ENCODE measurements at regions not wholly inside any gene's neighbourhood (a gene's known extent, or its start where the extent isn't known, plus 50 kb on each side); places are given as distances from the start of the nearest gene placed in this dataset.
"Not testable (repeated sequence)": the region's sequence is repeated elsewhere in the genome, so short reads cannot be mapped to it uniquely, and the experiment has no call there.

DNA sequence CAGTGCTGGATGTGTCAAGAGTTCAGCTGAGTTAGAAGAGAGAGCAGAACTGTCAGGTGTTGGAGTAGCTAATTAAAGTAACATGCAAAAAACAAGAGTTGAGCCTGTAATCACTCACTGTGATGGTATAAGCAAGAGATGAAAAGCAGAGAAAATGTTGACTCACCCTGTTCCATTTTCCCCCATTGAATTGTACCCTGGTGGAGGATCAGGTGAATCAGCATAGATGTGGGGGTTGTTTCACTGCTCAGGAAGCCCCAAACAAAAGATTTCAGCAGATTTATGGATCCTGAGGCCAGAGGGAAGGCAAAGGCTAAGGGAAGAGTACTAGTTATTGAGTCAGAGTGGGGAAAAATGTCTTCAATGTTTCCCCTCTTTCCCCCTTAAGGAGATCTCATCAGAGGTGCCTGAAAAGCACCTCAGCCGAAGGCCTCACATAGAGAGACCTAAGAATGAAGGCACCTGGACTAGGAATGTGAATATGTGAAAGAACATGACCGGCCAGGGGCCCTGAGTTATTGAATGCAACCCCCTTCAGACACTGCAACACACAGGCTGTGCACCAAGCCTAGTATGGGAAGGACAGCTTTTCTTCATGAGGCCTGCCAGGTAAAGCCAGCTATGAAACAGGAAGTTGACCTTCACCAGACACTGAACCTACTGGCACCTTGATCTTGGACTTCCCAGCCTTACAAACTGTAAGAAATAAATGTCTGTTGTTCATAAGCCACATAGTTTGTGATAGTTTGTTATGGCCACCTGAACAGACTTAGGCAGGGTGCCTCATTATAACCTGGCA, 90.1 kb downstream of the TMCO5A start:
- ATAC-seq (ENCODE audit: low read depth) (no peak), DNase-seq (no peak)
- H2BK20ac ChIP-seq (ENCODE audit: low read depth, low read length) = no peak overlapping the region
- H3K4me3 ChIP-seq (ENCODE audit: insufficient read depth, low read depth, low read length) = no peak overlapping the region
- no TSS peak for BruUV-seq (replicated peaks)
- H3K23ac ChIP-seq (ENCODE audit: low read depth, low read length) = no peak overlapping the region
- H4K5ac ChIP-seq (ENCODE audit: low read depth, low read length) = no peak overlapping the region
- no peaks in the 10 kb centered on the region for H3K9me1 ChIP-seq (ENCODE audit: insufficient read depth, low read length)
- no peak overlapping the region for H3K4ac ChIP-seq (ENCODE audit: low read depth, low read length)
- WGBS, 2 experiments (ENCODE audit: extremely low coverage in 2 of 2, insufficient read length in 1 of 2) = no CpG with 5 or more reads among the region's 2 CpGs
- no peak overlapping the region for H3K9ac ChIP-seq (ENCODE audit: low read depth, low read length)
- H3K79me1 ChIP-seq (ENCODE audit: low read depth in 1 of 2, low read length in 2 of 2) = no peaks in the 10 kb centered on the region
- no peak overlapping the region for H2BK15ac ChIP-seq (ENCODE audit: low read depth, low read length)
- peaks cover 2% of the 10 kb centered on the region for H3K4me1 ChIP-seq (ENCODE audit: control insufficient read depth, insufficient read depth, low read length)
- H3K27me3 ChIP-seq (ENCODE audit: control insufficient read depth, insufficient read depth, low read length) = peaks cover 2% of the 10 kb centered on the region
- no peak overlapping the region for H2BK120ac ChIP-seq (ENCODE audit: low read depth, low read length)
- TF ChIP-seq RFX5 (IDR thresholded peaks at IDR 0.05; ENCODE audit: low read depth, low read length) (no peak), CHD1 (IDR thresholded peaks at IDR 0.05; ENCODE audit: low read depth, low read length) (no peak), SMC3 (IDR thresholded peaks at IDR 0.05; ENCODE audit: low read depth, low read length) (no peak)
- in situ Hi-C loops (cut with MboI; ENCODE audit: low sequenced_read_pairs) = no loop called here
- no peak overlapping the region for H3K27ac ChIP-seq (ENCODE audit: insufficient read depth, low read length)
- H3K18ac ChIP-seq (ENCODE audit: low read depth, low read length) = no peak overlapping the region
- peak overlapping the region; percentile 39 for H2AFZ ChIP-seq (replicated peaks; ENCODE audit: low read length, poor library complexity)
- H4K91ac ChIP-seq (ENCODE audit: insufficient read depth, low read depth, low read length) = no peak overlapping the region
- H3K36me3 ChIP-seq (ENCODE audit: control insufficient read depth, insufficient read depth, low read length) = no peaks in the 10 kb centered on the region
- H4K8ac ChIP-seq (ENCODE audit: low read depth in 2 of 2, low read length in 2 of 2) = no peak overlapping the region
- H2AK5ac ChIP-seq (ENCODE audit: low read depth, low read length) = no peak overlapping the region
- intact Hi-C loops (cut with micrococcal nuclease) = no loop called here
- dilution Hi-C loops (cut with HindIII; ENCODE audit: low sequenced_read_pairs, unreplicated experiment) = no loop called here
- H4K20me1 ChIP-seq (ENCODE audit: insufficient read depth, low read length) = no peaks in the 10 kb centered on the region
- no peaks in the 10 kb centered on the region; the same call in 1 of the 2 replicates for H3K9me3 ChIP-seq (ENCODE audit: control insufficient read depth, insufficient read depth, low read length)
- ChIA-PET POLR2A (ENCODE audit: unreplicated experiment) (no interaction called here), CTCF (interaction anchor here (0.9 kb wide), 1 partner anchor 14 kb away, joined by 3 read pairs; no protein-coding TSS in a partner anchor)
- no peak overlapping the region for H3K14ac ChIP-seq (replicated peaks; ENCODE audit: low read depth, low read length)
- no peak overlapping the region for H2BK5ac ChIP-seq (ENCODE audit: low read depth, low read length, poor library complexity, severe bottlenecking)
- no peak overlapping the region for H2AK9ac ChIP-seq (replicated peaks; ENCODE audit: low read depth, low read length, poor library complexity)
- H3K4me2 ChIP-seq (ENCODE audit: low read depth, low read length) = no peak overlapping the region
- no peak overlapping the region for H3K56ac ChIP-seq (ENCODE audit: extremely low read depth, insufficient read depth, low read length)

GRCh38 chr15:38025656-38026055, 91.2 kb downstream of the TMCO5A start:
- H4K91ac ChIP-seq (ENCODE audit: insufficient read depth, low read depth, low read length); H3K14ac ChIP-seq (replicated peaks; ENCODE audit: low read depth, low read length); POLR2A ChIA-PET (ENCODE audit: unreplicated experiment); H3K4ac ChIP-seq (ENCODE audit: low read depth, low read length); dilution Hi-C loops (cut with HindIII; ENCODE audit: low sequenced_read_pairs, unreplicated experiment); H3K79me1 ChIP-seq (ENCODE audit: low read depth in 1 of 2, low read length in 2 of 2); DNase-seq; H2AFZ ChIP-seq (replicated peaks; ENCODE audit: low read length, poor library complexity); BruUV-seq (replicated peaks); H3K9me3 ChIP-seq (ENCODE audit: control insufficient read depth, insufficient read depth, low read length); H3K56ac ChIP-seq (ENCODE audit: extremely low read depth, insufficient read depth, low read length); intact Hi-C loops (cut with micrococcal nuclease); H4K5ac ChIP-seq (ENCODE audit: low read depth, low read length); H2BK20ac ChIP-seq (ENCODE audit: low read depth, low read length); ATAC-seq (ENCODE audit: low read depth); H3K4me1 ChIP-seq (ENCODE audit: control insufficient read depth, insufficient read depth, low read length); H4K8ac ChIP-seq (ENCODE audit: low read depth in 2 of 2, low read length in 2 of 2); H3K9me1 ChIP-seq (ENCODE audit: insufficient read depth, low read length); H3K4me3 ChIP-seq (ENCODE audit: insufficient read depth, low read depth, low read length); H3K27me3 ChIP-seq (ENCODE audit: control insufficient read depth, insufficient read depth, low read length); H2AK5ac ChIP-seq (ENCODE audit: low read depth, low read length); H2BK5ac ChIP-seq (ENCODE audit: low read depth, low read length, poor library complexity, severe bottlenecking); H2AK9ac ChIP-seq (replicated peaks; ENCODE audit: low read depth, low read length, poor library complexity); H3K27ac ChIP-seq (ENCODE audit: insufficient read depth, low read length); H3K9ac ChIP-seq (ENCODE audit: low read depth, low read length); H2BK120ac ChIP-seq (ENCODE audit: low read depth, low read length); H3K23ac ChIP-seq (ENCODE audit: low read depth, low read length); H3K4me2 ChIP-seq (ENCODE audit: low read depth, low read length); H3K36me3 ChIP-seq (ENCODE audit: control insufficient read depth, insufficient read depth, low read length); H2BK15ac ChIP-seq (ENCODE audit: low read depth, low read length); CTCF ChIA-PET; H4K20me1 ChIP-seq (ENCODE audit: insufficient read depth, low read length); H3K18ac ChIP-seq (ENCODE audit: low read depth, low read length); in situ Hi-C loops (cut with MboI; ENCODE audit: low sequenced_read_pairs): not testable (repeated sequence)
- no CpG with 5 or more reads among the region's 1 CpG for WGBS, 2 experiments (ENCODE audit: extremely low coverage in 2 of 2, insufficient read length in 1 of 2)

Measured in IMR-90 (cell line).